Calu3 (cell line): ENCODE measurements at regions not wholly inside any gene's neighbourhood (a gene's known extent, or its start where the extent isn't known, plus 50 kb on each side); places are given as distances from the start of the nearest gene placed in this dataset.

Source experiments
- BruUV-seq: library from RNA; stranded (reverse); fragments of 400-500 nt; replicated peaks from 2 replicates; lab custom pipeline; 2021; lab: Mats Ljungman, UMichigan
- CTCF ChIA-PET: fragments of 300-600 bp; sonication (Branson Sonifier 250); formaldehyde crosslinking; loops from one replicate; lab custom pipeline; 2022; ENCODE audit warnings: antibody characterized with exemption; lab: Charles Lee
- DNase-seq: peaks from one replicate; pipeline ENCODE4 v3.0.0; 2022
- H3K27ac Mint-ChIP-seq: one replicate; pipeline ENCODE4 v1.8.0; 2022; ENCODE audit warnings: mixed read lengths; ENCODE audit not compliant: unreplicated experiment
- H3K27me3 Mint-ChIP-seq: one replicate; pipeline ENCODE4 v1.8.0; 2022; ENCODE audit warnings: mixed read lengths; ENCODE audit not compliant: unreplicated experiment
- H3K36me3 Mint-ChIP-seq: one replicate; pipeline ENCODE4 v1.8.0; 2022; ENCODE audit warnings: mild to moderate bottlenecking, moderate library complexity, mixed read lengths; ENCODE audit not compliant: insufficient read depth, unreplicated experiment
- H3K4me1 Mint-ChIP-seq: one replicate; pipeline ENCODE4 v1.8.0; 2022; ENCODE audit warnings: mild to moderate bottlenecking, low read depth, mixed read lengths; ENCODE audit not compliant: unreplicated experiment
- H3K4me3 Mint-ChIP-seq: one replicate; pipeline ENCODE4 v1.8.0; 2022; ENCODE audit warnings: mild to moderate bottlenecking, low read depth, moderate library complexity, mixed read lengths; ENCODE audit not compliant: unreplicated experiment
- H3K9me3 Mint-ChIP-seq: one replicate; pipeline ENCODE4 v1.8.0; 2022; ENCODE audit warnings: low read depth, mixed read lengths; ENCODE audit not compliant: unreplicated experiment
- intact Hi-C: fragments of 100-400 bp; cut with micrococcal nuclease; formaldehyde crosslinking; loops from one replicate; pipeline ENCODE4 v1.10.0; 2022; ENCODE audit not compliant: unreplicated experiment
- TF ChIP-seq, protein P1 (sequence below): fragments of 200-600 bp; IDR thresholded peaks from one replicate; pipeline ENCODE4 v1.8.0; 2022; ENCODE audit warnings: antibody characterized with exemption; ENCODE audit not compliant: unreplicated experiment

- Mint-ChIP-seq H3K27me3 (no peaks in the 10 kb centered on the region), H3K9me3 (no peaks in the 10 kb centered on the region), H3K27ac (no peak overlapping the region), H3K36me3 (no peaks in the 10 kb centered on the region), H3K4me3 (no peak overlapping the region), H3K4me1 (no peaks in the 10 kb centered on the region)
- CTCF ChIA-PET = no interaction called here
- intact Hi-C loops = no loop called here
- no peak for DNase-seq
- TF ChIP-seq, protein P1, sequence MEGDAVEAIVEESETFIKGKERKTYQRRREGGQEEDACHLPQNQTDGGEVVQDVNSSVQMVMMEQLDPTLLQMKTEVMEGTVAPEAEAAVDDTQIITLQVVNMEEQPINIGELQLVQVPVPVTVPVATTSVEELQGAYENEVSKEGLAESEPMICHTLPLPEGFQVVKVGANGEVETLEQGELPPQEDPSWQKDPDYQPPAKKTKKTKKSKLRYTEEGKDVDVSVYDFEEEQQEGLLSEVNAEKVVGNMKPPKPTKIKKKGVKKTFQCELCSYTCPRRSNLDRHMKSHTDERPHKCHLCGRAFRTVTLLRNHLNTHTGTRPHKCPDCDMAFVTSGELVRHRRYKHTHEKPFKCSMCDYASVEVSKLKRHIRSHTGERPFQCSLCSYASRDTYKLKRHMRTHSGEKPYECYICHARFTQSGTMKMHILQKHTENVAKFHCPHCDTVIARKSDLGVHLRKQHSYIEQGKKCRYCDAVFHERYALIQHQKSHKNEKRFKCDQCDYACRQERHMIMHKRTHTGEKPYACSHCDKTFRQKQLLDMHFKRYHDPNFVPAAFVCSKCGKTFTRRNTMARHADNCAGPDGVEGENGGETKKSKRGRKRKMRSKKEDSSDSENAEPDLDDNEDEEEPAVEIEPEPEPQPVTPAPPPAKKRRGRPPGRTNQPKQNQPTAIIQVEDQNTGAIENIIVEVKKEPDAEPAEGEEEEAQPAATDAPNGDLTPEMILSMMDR = no peak
- BruUV-seq = no TSS peak
Measured at GRCh38 chr6:150683320-150683719, 83.6 kb downstream of the PLEKHG1 start.

- intact Hi-C loops = no loop called here
- BruUV-seq = no TSS peak
- TF ChIP-seq, protein P1 = no peak
Measured at GRCh38 chr6:150684161-150684560, 84.5 kb downstream of the PLEKHG1 start.

GRCh38 chr6:150684714-150685459 lies 85.2 kb downstream of the PLEKHG1 start:
- no peaks in the 10 kb centered on the region for H3K27me3 Mint-ChIP-seq
- no peak overlapping the region for H3K4me3 Mint-ChIP-seq
- no peak for DNase-seq
- no peaks in the 10 kb centered on the region for H3K36me3 Mint-ChIP-seq
- no peaks in the 10 kb centered on the region for H3K9me3 Mint-ChIP-seq
- H3K4me1 Mint-ChIP-seq = no peaks in the 10 kb centered on the region
- CTCF ChIA-PET = no interaction called here
- TF ChIP-seq, protein P1 = no peak
- no TSS peak for BruUV-seq
- intact Hi-C loops = no loop called here
- H3K27ac Mint-ChIP-seq = no peak overlapping the region

More at GRCh38 chr6:150684161-150684560, 84.5 kb downstream of the PLEKHG1 start:
- Mint-ChIP-seq H3K27ac (no peak overlapping the region), H3K4me3 (no peak overlapping the region), H3K36me3 (no peaks in the 10 kb centered on the region), H3K4me1 (no peaks in the 10 kb centered on the region), H3K9me3 (no peaks in the 10 kb centered on the region), H3K27me3 (no peaks in the 10 kb centered on the region)
- CTCF ChIA-PET = no interaction called here
- DNase-seq = no peak

GRCh38 chr6:150685860-150686259 lies 86.2 kb downstream of the PLEKHG1 start:
- H3K36me3 Mint-ChIP-seq = no peaks in the 10 kb centered on the region
- peak; percentile 52 for DNase-seq
- no TSS peak for BruUV-seq
- H3K9me3 Mint-ChIP-seq = no peaks in the 10 kb centered on the region
- no peak overlapping the region for H3K4me3 Mint-ChIP-seq
- H3K27ac Mint-ChIP-seq = no peak overlapping the region
- H3K4me1 Mint-ChIP-seq = no peaks in the 10 kb centered on the region
- CTCF ChIA-PET = interaction anchor here (0.6 to 1.6 kb wide), 6 partner anchors 17 to 268 kb away, joined by 3 to 6 read pairs (median 4); no protein-coding TSS in a partner anchor
- TF ChIP-seq, protein P1 = no peak
- intact Hi-C loops = no loop called here
- H3K27me3 Mint-ChIP-seq = no peaks in the 10 kb centered on the region
